ENCODE measurements at regions not wholly inside any gene's neighbourhood (a gene's known extent, or its start where the extent isn't known, plus 50 kb on each side); places are given as distances from the start of the nearest gene placed in this dataset.

GRCh38 chr5:28488752-28489151 lies 1450.4 kb upstream of the CDH9 start:
- H3K23ac ChIP-seq (ENCODE audit: insufficient read length, low read depth, low read length) = no peak overlapping the region
- no peak overlapping the region for H2BK12ac ChIP-seq (ENCODE audit: insufficient read length, low read depth, low read length)
- H4K91ac ChIP-seq (ENCODE audit: insufficient read length, low read depth, low read length) = no peak overlapping the region
- no peaks in the 10 kb centered on the region for H3K27me3 ChIP-seq (ENCODE audit: insufficient read depth, low read length)
- no peak overlapping the region for H3K9ac ChIP-seq (ENCODE audit: extremely low read depth, insufficient read length, low read length)
- H3K4me3 Mint-ChIP-seq = no peak overlapping the region
- H2BK20ac ChIP-seq (ENCODE audit: low read depth, low read length, poor library complexity, severe bottlenecking) = no peak overlapping the region
- no peak overlapping the region for H2AK5ac ChIP-seq (ENCODE audit: insufficient read length, low read length)
- H2AFZ ChIP-seq (ENCODE audit: low read length) = no peak overlapping the region
- no peak overlapping the region for H3K14ac ChIP-seq (ENCODE audit: insufficient read depth, low read length)
- H3T11ph ChIP-seq (ENCODE audit: low read length) = no peak overlapping the region
- no peak overlapping the region; a peak in 1 of 7 replicates for H3K27ac Mint-ChIP-seq
- no peak overlapping the region for H4K5ac ChIP-seq (ENCODE audit: insufficient read length, low read depth, low read length)
- H3K9me3 Mint-ChIP-seq = peaks cover 0 to 2% of the 10 kb centered on the region in 2 experiments; a peak in 2 of 5 replicates
- H3K18ac ChIP-seq (ENCODE audit: insufficient read length, low read depth, low read length) = no peak overlapping the region
- H3K27ac ChIP-seq (ENCODE audit: insufficient read length, low read depth, low read length) = no peak overlapping the region
- TF ChIP-seq, protein P1, sequence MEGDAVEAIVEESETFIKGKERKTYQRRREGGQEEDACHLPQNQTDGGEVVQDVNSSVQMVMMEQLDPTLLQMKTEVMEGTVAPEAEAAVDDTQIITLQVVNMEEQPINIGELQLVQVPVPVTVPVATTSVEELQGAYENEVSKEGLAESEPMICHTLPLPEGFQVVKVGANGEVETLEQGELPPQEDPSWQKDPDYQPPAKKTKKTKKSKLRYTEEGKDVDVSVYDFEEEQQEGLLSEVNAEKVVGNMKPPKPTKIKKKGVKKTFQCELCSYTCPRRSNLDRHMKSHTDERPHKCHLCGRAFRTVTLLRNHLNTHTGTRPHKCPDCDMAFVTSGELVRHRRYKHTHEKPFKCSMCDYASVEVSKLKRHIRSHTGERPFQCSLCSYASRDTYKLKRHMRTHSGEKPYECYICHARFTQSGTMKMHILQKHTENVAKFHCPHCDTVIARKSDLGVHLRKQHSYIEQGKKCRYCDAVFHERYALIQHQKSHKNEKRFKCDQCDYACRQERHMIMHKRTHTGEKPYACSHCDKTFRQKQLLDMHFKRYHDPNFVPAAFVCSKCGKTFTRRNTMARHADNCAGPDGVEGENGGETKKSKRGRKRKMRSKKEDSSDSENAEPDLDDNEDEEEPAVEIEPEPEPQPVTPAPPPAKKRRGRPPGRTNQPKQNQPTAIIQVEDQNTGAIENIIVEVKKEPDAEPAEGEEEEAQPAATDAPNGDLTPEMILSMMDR (conservative IDR thresholded peaks at IDR 0.05) = no peak
- H3K23me2 ChIP-seq (ENCODE audit: insufficient read length, low read depth, low read length, poor library complexity, severe bottlenecking) = no peaks in the 10 kb centered on the region
- H3K27me3 Mint-ChIP-seq (ENCODE audit: low read depth) = no peaks in the 10 kb centered on the region
- H3K36me3 Mint-ChIP-seq (ENCODE audit: insufficient read depth in 1 of 3, low read depth in 3 of 3) = no peaks in the 10 kb centered on the region; a peak in 1 of 7 replicates
- WGBS (ENCODE audit: extremely low coverage, insufficient read length, low lambda C conversion rate) = no CpG with 5 or more reads among the region's 2 CpGs
- H2BK120ac ChIP-seq (ENCODE audit: low read depth, low read length, poor library complexity, severe bottlenecking) = no peak overlapping the region
- no peak overlapping the region for H2BK15ac ChIP-seq (ENCODE audit: low read depth, low read length)
- H4K8ac ChIP-seq (replicated peaks; ENCODE audit: insufficient read length, low read depth, low read length) = no peak overlapping the region
- H3K79me1 ChIP-seq (ENCODE audit: insufficient read depth, low read depth, low read length, poor library complexity, severe bottlenecking) = no peaks in the 10 kb centered on the region
- H3K4me1 ChIP-seq (ENCODE audit: insufficient read depth, low read length) = peaks cover 7% of the 10 kb centered on the region; the same call in 1 of the 2 replicates
- peaks cover 10 to 11% of the 10 kb centered on the region in 2 experiments for H3K4me1 Mint-ChIP-seq
- H2BK5ac ChIP-seq (ENCODE audit: insufficient read length, low read length) = no peak overlapping the region
- no peaks in the 10 kb centered on the region for H3K9me3 ChIP-seq (ENCODE audit: control insufficient read depth, low read depth, low read length)
- no peaks in the 10 kb centered on the region for H4K20me1 ChIP-seq (ENCODE audit: control insufficient read depth, insufficient read depth, insufficient read length)
- no peaks in the 10 kb centered on the region for H3K79me2 ChIP-seq (ENCODE audit: insufficient read depth, low read length)
- no peak for DNase-seq
- no peak overlapping the region for H3K4ac ChIP-seq (ENCODE audit: low read depth, low read length)
- H3K4me2 ChIP-seq (ENCODE audit: insufficient read depth, insufficient read length, low read length) = peak overlapping the region; percentile 1
- H3K56ac ChIP-seq (ENCODE audit: insufficient read length, low read depth, low read length) = no peak overlapping the region

Data from H9 (cell line).